Inferior parietal cortex (tissue), 1 donor: ENCODE measurements at regions not wholly inside any gene's neighbourhood (a gene's known extent, or its start where the extent isn't known, plus 50 kb on each side); places are given as distances from the start of the nearest gene placed in this dataset.

Experiments used
- DNase-seq: peaks from one replicate; pipeline ENCODE4 v3.0.0-alpha.2; 2016; ENCODE audit errors: extremely low spot score

GRCh38 chr2:241924069-241924908 lies 54.8 kb downstream of the RTP5 start:
- no peak for DNase-seq

DNA sequence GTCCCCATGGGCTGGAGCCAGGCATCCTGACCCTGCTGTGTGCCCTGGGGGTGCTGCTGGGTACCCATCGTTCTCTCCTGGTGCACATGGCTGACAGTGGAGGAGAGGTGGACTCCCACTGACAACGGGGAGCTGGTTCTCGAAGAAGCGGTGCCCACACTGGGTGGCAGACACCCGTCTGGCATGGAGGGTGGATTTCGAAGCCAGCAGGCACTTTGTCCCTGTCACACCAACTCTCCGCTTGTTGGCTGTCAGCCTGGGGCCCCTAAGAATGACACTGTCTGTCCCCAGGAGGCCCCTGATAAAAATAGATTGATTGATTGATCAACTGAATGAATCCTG lies 55.4 kb downstream of the RTP5 start:
- DNase-seq = no peak

DNA sequence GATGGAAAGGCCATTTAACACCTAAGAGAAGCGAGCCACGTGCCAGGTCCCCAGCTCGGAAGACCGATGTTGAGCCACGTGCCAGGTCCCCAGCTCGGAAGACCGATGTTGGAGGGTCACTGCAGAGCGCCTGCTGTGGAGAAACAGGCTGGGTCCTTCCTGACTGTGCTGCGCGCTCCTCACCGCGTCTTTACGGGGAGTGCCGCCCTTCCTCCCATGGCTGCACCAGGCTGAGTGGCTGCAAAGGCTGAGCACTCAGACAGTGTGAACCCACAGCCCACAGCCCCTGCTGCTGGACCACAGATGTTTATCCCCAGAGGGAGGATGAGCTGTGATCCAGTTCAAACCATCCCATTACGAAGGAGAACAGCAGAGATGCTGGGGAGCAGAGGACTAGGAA lies 55.7 kb downstream of the RTP5 start:
- no peak for DNase-seq

GRCh38 chr2:241925821-241926441 lies 56.4 kb downstream of the RTP5 start:
- DNase-seq = peak; percentile 67

- DNase-seq = no peak
These were observed 57.2 kb downstream of the RTP5 start for GRCh38 chr2:241926541-241927311.

DNA sequence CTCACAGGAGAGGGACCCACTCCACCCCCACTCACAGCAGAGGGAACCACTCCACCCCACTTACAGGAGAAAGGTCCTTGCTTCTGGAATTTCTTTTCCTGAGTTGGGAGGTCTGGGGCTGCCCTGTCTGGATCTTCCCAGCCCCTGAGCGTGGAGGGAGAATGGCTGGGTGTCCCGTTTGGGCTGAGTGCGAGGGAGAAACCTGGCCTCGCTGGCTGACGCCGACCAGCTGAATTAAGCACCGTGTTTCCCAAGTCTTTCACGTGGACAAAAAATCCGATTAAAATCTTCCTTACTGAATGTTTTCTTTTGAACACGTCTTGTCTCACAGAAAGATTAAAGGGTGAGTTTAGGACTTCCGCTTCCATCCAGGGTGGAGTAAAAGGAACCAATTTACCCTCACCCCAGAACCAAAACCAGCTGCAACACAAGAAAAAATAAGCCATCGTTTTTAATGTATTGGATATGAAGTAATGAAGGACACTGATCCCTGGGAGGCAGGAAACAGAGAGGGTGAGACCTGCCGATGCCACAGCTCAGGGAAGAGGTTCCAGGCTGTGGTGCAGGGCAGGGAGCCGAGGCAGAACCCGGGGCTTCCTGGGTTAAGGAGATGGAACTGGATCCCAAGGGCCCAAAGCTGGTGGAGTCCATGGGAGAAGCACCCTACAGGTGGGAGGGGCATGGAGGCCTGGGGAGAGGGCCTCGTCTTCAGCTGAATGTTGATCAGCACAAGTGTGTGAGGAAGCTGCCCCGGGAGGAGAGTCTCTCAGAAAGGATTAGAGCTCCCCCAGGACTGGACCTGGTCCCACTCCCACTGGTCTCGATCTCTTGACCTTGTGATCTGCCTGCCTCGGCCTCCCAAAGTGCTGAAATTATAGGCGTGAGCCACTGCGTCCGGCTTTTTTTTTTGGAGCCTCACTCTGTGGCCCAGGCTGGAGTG lies 60.3 kb downstream of the RTP5 start:
- DNase-seq = no peak

DNA sequence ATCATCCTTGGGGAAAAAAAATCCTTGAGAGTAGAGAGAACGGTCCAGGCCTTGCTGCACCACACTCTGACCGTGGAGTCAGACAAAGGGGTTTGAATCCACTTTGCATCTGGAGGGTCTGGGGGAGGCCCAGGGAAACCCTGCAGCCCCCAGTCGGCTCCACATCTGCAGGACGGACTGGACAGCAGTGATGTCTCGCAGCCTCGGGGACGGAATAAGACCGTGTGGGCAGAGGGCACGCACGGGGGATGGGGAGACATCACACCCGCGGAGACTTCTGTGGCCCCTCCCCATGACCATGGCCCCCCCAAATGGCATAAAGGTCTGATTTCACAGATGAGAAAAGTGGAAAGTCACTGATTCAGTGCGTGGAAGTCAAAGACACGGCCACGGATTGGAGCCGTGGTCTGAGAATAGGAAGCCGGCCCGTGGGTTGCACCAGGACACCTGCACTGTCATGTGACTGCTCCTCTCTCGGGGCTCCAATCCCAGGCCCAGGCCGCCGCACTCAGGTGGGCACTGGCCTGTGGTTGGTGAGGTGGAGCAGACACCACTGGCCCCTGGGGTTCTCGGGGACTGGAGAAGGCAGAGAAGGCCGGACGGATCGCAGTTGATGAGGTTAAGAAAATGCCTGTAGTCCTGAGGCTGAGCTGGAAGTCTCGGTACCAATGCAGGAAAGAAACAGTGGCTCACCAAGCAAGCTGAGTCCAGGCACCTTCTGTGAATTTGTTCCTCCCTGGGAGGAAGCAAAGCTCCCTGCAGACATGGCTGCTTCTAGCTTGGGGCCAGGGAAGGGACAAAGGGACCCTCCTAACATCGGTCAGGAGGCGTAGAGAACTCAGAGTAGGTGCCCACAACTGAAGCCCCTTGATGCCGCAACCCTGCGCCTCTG lies 61.8 kb downstream of the RTP5 start:
- no peak for DNase-seq

GRCh38 chr2:241931976-241932898 lies 62.7 kb downstream of the RTP5 start:
- DNase-seq = no peak

DNA sequence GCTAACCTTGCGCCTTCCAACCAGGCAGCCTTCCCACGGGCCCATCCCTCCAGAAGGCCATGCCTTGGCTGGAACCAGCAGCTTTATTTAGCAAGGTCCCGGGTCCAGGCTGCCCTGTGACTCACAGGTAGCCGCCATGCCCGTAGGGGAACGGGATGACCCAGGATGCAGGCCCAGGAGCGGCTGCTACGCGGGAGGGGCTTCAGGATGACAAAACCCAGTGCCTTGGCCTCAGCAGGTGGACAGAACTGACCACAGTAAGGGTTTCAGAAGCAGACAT lies 63.3 kb downstream of the RTP5 start:
- no peak for DNase-seq

DNA sequence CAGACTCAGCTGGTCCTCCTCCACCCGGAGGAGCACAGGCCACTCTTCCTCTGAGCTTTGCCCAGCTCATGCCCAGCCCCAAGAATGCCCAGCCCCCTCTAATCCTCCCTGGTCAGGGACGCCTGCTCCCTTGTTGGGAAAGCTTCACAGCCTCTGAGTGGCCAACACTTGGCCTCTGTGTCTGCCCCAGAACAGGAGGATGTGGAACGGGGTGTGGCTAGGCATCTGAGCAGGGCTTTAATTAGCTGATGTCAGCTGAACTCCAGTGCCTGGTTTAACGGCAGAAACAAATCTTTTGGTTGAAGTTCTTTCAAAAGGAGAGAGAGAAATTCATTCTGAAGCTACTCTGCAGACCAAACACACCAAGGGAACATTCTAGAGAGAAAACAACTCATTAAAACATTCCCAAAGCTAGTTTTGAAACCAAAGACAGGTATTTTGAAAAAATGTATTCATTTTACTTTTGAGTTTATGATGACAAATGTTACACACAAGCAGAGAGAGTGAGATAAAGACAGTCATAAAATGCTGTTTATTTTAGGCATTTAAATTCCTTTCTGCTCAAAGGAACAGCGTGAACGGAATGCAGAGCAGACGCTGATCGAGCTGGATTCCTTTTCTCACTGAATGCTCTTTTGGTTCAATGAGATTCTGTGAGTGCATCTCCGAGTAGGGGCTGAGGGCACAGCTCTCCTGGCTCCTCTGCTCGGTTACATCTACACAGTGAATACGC lies 63.8 kb downstream of the RTP5 start:
- peak; percentile 20 for DNase-seq

DNA sequence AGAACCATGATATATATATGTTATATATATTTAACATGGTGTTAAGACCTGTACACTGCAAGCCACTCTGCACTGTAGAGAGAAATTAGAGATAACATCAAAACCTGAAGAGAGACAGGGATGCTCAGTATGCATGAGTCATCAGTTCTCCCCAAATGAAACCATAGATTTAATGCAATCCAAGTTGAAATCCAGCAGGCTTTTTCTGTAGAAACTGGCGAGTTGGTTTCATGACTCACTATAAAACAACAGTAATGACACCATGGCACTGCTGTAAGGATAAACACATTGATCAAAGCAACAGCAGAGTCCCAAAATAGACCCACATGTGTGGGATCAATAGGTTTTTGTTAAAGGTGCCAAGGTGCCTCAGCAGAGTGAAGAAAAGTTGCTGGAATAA lies 65.8 kb downstream of the RTP5 start:
- DNase-seq = no peak

- DNase-seq = no peak
These were observed 66.2 kb downstream of the RTP5 start for GRCh38 chr2:241935774-241936173.

GRCh38 chr2:241936457-241937133 lies 67.1 kb downstream of the RTP5 start:
- no peak for DNase-seq

DNA sequence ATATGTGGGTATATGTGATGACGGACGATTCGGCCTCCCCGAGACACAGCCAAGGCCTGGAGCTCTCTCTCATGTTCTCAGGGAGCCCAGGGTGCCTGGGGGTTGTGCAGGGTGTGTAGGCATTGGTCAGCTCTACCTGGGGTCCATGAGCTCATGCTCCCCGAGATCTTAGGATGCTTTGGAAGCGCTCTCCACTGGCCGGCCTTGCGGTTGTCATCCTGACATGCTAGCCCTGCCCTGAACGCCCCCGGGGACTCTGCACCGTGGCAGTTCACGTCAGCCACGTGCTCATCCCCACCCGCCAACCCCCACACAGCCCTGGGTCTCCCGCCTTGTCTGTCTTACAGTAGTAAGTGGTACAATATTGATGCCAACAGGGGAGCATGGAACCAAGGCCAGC lies 67.8 kb downstream of the RTP5 start:
- DNase-seq = no peak

- DNase-seq = no peak
These were observed 70.0 kb downstream of the RTP5 start for GRCh38 chr2:241939541-241939940.

GRCh38 chr2:241940329-241940728 lies 70.8 kb downstream of the RTP5 start:
- no peak for DNase-seq

- no peak for DNase-seq
These were observed 72.3 kb downstream of the RTP5 start for GRCh38 chr2:241941691-241942301.
